Stimulated activated effector memory CD8-positive, alpha-beta T cell treated with anti-CD3 and anti-CD28 coated beads, Interleukin-12 subunit alpha, Interleukin-12 subunit beta, amount 100 ng/mL, for 72 hours (primary cell): ENCODE measurements at regions not wholly inside any gene's neighbourhood (a gene's known extent, or its start where the extent isn't known, plus 50 kb on each side); places are given as distances from the start of the nearest gene placed in this dataset.
A peak's percentile ranks its signal among the peaks of the same experiment; 100 is the strongest.
"Not testable (repeated sequence)": the region's sequence is repeated elsewhere in the genome, so short reads cannot be mapped to it uniquely, and the experiment has no call there.

ENCODE experiments used
- ATAC-seq: fragments of 150-1000 bp; cut with Tn5 transposase; 2 replicates; pipeline ENCODE4 v1.10.0; 2021
- DNase-seq, 2 donors: peaks; one replicate each; pipeline ENCODE4 v3.0.0; 2021 to 2022; ENCODE audit warnings: low spot score in 2 of 2
- H3K27ac Mint-ChIP-seq: one replicate; pipeline ENCODE4 v1.8.0; 2022; ENCODE audit warnings: mild to moderate bottlenecking, mixed read lengths
- H3K36me3 Mint-ChIP-seq: one replicate; pipeline ENCODE4 v1.8.0; 2022; ENCODE audit warnings: mild to moderate bottlenecking, mixed read lengths
- H3K4me1 Mint-ChIP-seq: one replicate; pipeline ENCODE4 v1.8.0; 2022; ENCODE audit warnings: mixed read lengths
- H3K4me3 Mint-ChIP-seq: one replicate; pipeline ENCODE4 v1.8.0; 2022; ENCODE audit warnings: mild to moderate bottlenecking, mixed read lengths
- H3K9me3 Mint-ChIP-seq: one replicate; pipeline ENCODE4 v1.8.0; 2022; ENCODE audit warnings: mixed read lengths

- no peak for ATAC-seq
- H3K27ac Mint-ChIP-seq = no peak overlapping the region
- DNase-seq = no peak
- H3K9me3 Mint-ChIP-seq = peaks cover 3% of the 10 kb centered on the region
- H3K4me1 Mint-ChIP-seq = no peaks in the 10 kb centered on the region
- no peaks in the 10 kb centered on the region for H3K36me3 Mint-ChIP-seq
- H3K4me3 Mint-ChIP-seq = no peak overlapping the region
Observed at GRCh38 chr18:78457011-78457410, 522.6 kb upstream of the SALL3 start.

DNA sequence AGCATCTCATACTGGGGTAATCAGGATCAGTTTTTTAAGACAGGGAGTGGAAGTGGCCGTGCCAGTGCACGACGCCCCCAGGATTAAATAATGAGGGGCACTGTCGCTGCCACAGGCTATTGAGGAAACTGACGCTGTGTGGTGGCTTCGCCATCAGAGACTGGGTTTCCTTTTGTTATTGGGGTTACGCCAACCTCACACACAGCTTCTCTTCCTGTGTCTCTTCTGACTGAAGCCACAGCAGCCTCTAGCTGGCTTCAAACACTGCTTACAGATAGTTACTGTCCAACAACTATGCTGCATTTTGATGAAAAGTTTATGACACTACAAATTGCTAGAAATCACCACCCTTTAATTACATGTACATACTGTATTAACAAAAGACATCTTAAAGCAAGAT, 521.9 kb upstream of the SALL3 start:
- Mint-ChIP-seq H3K4me3 (no peak overlapping the region), H3K36me3 (no peaks in the 10 kb centered on the region), H3K9me3 (peaks cover 3% of the 10 kb centered on the region), H3K4me1 (no peaks in the 10 kb centered on the region), H3K27ac (no peak overlapping the region)
- ATAC-seq = no peak
- no peak for DNase-seq

GRCh38 chr18:78458356-78458755, 521.3 kb upstream of the SALL3 start:
- Mint-ChIP-seq H3K9me3 (peaks cover 3% of the 10 kb centered on the region), H3K4me3 (no peak overlapping the region), H3K27ac (no peak overlapping the region), H3K4me1 (no peaks in the 10 kb centered on the region), H3K36me3 (no peaks in the 10 kb centered on the region)
- no peak for ATAC-seq
- DNase-seq = no peak

DNA sequence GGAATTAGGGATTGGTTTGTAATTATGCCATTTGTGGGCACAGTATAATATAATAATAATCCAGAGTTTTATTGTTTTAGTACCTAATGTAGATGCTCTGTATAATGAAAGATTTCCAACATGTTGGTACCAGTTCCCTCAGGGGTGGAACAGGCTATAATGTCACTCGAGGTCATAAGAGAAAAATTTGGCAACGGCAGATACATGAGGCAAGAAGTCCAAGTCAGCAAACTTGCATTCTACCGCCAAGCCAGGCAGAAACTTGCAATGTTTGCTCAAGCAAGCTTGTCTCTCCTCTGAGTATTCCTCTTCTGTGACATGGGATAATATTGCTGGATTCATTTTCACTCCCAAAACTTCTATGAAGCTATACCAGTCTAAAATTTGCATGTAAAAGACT, 520.0 kb upstream of the SALL3 start:
- H3K36me3 Mint-ChIP-seq = no peaks in the 10 kb centered on the region
- H3K4me1 Mint-ChIP-seq = no peaks in the 10 kb centered on the region
- DNase-seq (no peak), ATAC-seq (no peak)
- no peak overlapping the region for H3K4me3 Mint-ChIP-seq
- H3K9me3 Mint-ChIP-seq = peaks cover 3% of the 10 kb centered on the region
- H3K27ac Mint-ChIP-seq = no peak overlapping the region

GRCh38 chr18:78460558-78460957, 519.1 kb upstream of the SALL3 start:
- ATAC-seq (no peak), DNase-seq (no peak)
- Mint-ChIP-seq H3K27ac (no peak overlapping the region), H3K9me3 (peaks cover 6% of the 10 kb centered on the region), H3K4me3 (no peak overlapping the region), H3K4me1 (no peaks in the 10 kb centered on the region), H3K36me3 (no peaks in the 10 kb centered on the region)

DNA sequence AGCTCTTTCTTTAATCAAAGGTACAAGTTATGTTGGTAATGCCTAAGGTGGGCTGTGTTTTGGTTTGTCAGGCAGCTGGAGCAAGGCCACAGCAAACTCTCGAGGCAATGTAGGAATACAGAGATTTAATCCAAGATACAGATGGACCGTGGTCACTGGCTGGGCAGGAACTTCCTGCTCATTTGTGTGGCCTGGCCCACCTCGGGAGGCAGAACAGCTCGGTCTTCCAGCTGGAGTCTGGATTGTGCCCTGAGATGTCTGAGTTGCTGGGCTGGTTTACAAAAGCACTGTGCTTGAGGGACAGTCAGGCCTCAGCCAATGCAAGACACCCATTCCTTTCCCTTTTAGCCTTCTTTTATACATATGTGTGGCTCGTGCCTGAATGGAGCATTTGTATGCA, 506.1 kb upstream of the SALL3 start:
- Mint-ChIP-seq H3K27ac (no peak overlapping the region), H3K4me1 (no peaks in the 10 kb centered on the region), H3K36me3 (no peaks in the 10 kb centered on the region), H3K9me3 (no peaks in the 10 kb centered on the region), H3K4me3 (no peak overlapping the region)
- DNase-seq (no peak), ATAC-seq (no peak)

DNA sequence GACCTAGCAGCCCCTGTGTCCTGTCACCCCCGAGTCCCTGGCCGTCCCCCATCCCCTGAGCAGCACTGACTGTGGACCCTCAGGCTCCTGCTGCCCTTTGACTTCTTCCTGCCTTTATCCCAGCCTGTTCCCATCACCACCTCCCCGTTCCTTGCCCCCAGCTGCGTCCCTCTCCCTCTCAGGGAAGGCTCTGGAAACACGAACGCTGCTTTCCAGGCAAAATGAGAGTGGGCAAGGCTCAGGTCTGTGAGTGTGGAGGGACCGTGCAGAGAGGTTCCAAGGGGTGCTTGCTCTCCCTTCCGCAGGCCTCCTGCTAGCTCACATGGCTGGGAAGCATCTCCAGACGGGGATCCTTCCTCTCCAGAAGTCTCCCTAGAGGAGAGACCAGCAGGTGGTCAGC, 501.8 kb upstream of the SALL3 start:
- Mint-ChIP-seq H3K36me3 (no peaks in the 10 kb centered on the region), H3K9me3 (peaks cover 3% of the 10 kb centered on the region), H3K27ac (no peak overlapping the region), H3K4me1 (no peaks in the 10 kb centered on the region), H3K4me3 (no peak overlapping the region)
- ATAC-seq (no peak), DNase-seq (peak in 1 of 2 donors; percentile 17)

DNA sequence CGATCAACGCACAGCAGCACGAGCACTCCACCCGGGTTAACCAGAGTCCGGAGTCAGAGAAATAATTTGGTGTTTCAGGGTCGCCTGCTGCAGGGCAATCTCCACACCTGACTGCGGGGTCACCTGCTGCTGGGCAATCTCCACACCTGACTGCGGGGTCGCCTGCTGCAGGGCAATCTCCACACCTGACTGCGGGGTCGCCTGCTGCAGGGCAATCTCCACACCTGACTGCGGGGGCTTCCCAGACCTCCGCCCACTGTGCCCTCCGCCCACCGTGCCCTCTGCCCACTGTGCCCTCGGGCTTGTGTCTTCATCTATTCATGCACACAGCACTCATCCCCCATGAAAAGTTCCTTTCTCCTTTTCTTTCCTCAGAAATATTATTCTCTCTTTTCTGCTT, 500.2 kb upstream of the SALL3 start:
- no peak overlapping the region for H3K4me3 Mint-ChIP-seq
- H3K36me3 Mint-ChIP-seq = no peaks in the 10 kb centered on the region
- no peak for DNase-seq
- H3K9me3 Mint-ChIP-seq = peaks cover 3% of the 10 kb centered on the region
- no peak for ATAC-seq
- H3K27ac Mint-ChIP-seq = no peak overlapping the region
- H3K4me1 Mint-ChIP-seq = no peaks in the 10 kb centered on the region

GRCh38 chr18:78480262-78481054, 499.2 kb upstream of the SALL3 start:
- no peak for ATAC-seq
- H3K9me3 Mint-ChIP-seq = peaks cover 3% of the 10 kb centered on the region
- no peak overlapping the region for H3K27ac Mint-ChIP-seq
- no peaks in the 10 kb centered on the region for H3K36me3 Mint-ChIP-seq
- no peaks in the 10 kb centered on the region for H3K4me1 Mint-ChIP-seq
- H3K4me3 Mint-ChIP-seq = no peak overlapping the region
- DNase-seq = peak in 1 of 2 donors; percentile 20

GRCh38 chr18:78482378-78482777, 497.2 kb upstream of the SALL3 start:
- Mint-ChIP-seq H3K4me1 (no peaks in the 10 kb centered on the region), H3K4me3 (no peak overlapping the region), H3K36me3 (no peaks in the 10 kb centered on the region), H3K9me3 (peaks cover 3% of the 10 kb centered on the region), H3K27ac (no peak overlapping the region)
- ATAC-seq (no peak), DNase-seq (no peak)

- no peak for ATAC-seq
- peak in 1 of 2 donors; percentile 7 for DNase-seq
- H3K27ac Mint-ChIP-seq = no peak overlapping the region
- H3K9me3 Mint-ChIP-seq = no peaks in the 10 kb centered on the region
- no peak overlapping the region for H3K4me3 Mint-ChIP-seq
- no peaks in the 10 kb centered on the region for H3K4me1 Mint-ChIP-seq
- H3K36me3 Mint-ChIP-seq = no peaks in the 10 kb centered on the region
Observed at GRCh38 chr18:78487649-78488048, 492.0 kb upstream of the SALL3 start.

DNA sequence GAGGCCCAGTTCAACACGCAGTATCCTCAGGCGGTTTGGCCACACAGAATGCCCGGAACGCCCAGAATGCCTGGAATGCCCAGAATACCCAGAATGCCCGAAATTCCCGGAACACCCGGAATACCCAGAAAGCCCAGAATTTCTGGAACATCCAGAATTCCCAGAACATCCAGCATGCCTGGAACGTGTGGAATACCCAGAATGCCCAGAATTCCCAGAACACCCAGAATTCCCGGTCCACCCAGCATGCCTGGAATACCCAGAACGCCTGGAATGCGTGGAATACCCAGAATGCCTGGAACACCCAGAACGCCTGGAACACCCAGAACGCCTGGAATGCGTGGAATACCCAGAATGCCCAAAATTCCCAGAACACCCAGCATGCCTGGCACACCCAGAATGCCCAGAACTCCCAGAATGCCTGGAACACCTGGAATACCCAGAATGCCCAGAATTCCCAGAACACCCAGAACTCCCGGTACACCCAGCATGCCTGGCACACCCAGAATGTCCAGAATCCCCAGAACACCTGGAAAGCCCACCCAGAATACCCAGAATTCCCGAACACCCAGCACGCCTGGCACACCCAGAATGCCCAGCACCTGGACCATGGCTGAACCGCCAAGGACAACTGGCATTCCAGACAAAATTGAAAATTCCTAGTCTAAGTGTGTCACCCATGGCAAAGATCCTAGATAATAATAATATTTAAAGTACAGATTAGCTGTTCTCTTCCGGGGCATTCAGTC, 487.4 kb upstream of the SALL3 start:
- Mint-ChIP-seq H3K36me3 (no peaks in the 10 kb centered on the region), H3K4me3 (no peak overlapping the region), H3K4me1 (no peaks in the 10 kb centered on the region), H3K27ac (no peak overlapping the region), H3K9me3 (no peaks in the 10 kb centered on the region)
- no peak for ATAC-seq
- DNase-seq = no peak

GRCh38 chr18:78492813-78493371, 486.7 kb upstream of the SALL3 start:
- no peaks in the 10 kb centered on the region for H3K4me1 Mint-ChIP-seq
- no peak overlapping the region for H3K27ac Mint-ChIP-seq

DNA sequence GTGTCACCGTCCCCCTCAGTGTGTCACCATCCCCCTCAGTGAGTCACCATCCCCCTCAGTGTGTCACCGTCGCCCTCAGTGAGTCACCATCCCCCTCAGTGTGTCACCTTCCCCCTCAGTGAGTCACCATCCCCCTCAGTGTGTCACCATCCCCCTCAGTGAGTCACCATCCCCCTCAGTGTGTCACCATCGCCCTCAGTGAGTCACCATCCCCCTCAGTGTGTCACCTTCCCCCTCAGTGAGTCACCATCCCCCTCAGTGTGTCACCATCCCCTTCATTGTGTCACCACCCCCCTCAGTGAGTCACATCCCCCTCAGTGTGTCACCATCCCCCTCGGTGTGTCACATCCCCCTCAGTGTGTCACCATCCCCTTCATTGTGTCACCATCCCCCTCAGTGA, 486.1 kb upstream of the SALL3 start:
- not testable (repeated sequence) for H3K4me3 Mint-ChIP-seq, H3K4me1 Mint-ChIP-seq, H3K36me3 Mint-ChIP-seq, DNase-seq, H3K27ac Mint-ChIP-seq, ATAC-seq, H3K9me3 Mint-ChIP-seq

More at GRCh38 chr18:78492813-78493371, 486.7 kb upstream of the SALL3 start:
- ATAC-seq (no peak), DNase-seq (no peak)
- no peaks in the 10 kb centered on the region for H3K9me3 Mint-ChIP-seq
- H3K4me3 Mint-ChIP-seq = no peak overlapping the region
- H3K36me3 Mint-ChIP-seq = no peaks in the 10 kb centered on the region

DNA sequence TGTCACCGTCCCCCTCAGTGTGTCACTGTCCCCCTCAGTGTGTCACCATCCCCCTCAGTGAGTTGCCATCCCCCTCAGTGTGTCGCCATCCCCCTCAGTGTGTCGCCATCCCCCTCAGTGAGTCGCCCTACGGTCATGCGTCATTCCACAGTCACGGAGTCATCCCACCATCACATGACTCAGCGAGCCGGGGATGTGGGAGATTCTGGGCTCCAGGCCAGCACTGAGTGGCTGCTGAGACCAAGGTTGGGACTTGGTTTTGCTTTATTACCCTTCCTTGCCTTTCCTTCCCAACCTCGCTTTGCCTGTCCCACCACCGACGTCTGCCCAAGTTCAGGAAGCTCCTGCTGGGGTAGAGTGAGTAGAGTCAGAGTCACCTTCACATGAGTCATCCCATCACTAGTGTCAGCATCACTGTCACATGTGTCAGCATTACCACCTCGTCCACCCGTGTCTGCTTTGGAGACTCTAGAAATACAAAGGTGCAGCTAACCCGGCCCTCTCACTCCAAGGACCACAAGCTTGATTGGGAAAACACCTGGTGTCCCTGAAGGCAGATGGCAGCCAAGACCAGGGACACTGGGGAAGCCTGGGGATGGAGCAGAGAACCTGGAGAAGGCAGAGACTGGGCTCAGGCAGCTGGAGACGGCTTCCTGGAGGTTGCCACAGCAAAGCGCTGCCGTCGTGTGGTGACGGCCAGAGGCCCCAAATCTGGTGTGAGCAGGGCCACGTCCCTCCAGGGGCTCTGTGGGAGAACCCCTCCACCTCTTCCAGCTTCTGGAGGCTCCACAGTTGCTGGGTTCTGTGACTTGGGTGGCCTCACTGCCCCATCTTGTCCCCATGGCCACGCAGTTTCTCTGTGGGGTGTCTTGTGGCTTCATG, 485.2 kb upstream of the SALL3 start:
- no peak for DNase-seq
- H3K27ac Mint-ChIP-seq = peak overlapping the region; percentile 67
- H3K36me3 Mint-ChIP-seq = no peaks in the 10 kb centered on the region

More for the DNA sequence above, 485.2 kb upstream of the SALL3 start:
- Mint-ChIP-seq H3K9me3 (peaks cover under 1% of the 10 kb centered on the region), H3K4me3 (no peak overlapping the region), H3K4me1 (no peaks in the 10 kb centered on the region)
- ATAC-seq = no peak
